Transverse colon (tissue), 4 donors: ENCODE measurements at regions not wholly inside any gene's neighbourhood (a gene's known extent, or its start where the extent isn't known, plus 50 kb on each side); places are given as distances from the start of the nearest gene placed in this dataset.

Source experiments
- CTCF ChIP-seq, 5 experiments: fragments of 200-600 bp in 3 of 5; fragments of 450-650 bp in 2 of 5; sonication (generic) in 3 of 5; IDR thresholded peaks; 1 replicate in 2 of 5; 2 replicates in 3 of 5; pipeline ENCODE4 v1.5.1; 2016 to 2017; ENCODE audit warnings: antibody characterized with exemption in 5 of 5, inconsistent platforms in 3 of 5, mild to moderate bottlenecking in 2 of 5, moderate library complexity in 1 of 5
- EP300 ChIP-seq: sonication (generic); formaldehyde crosslinking; IDR thresholded peaks from one replicate; pipeline ENCODE4 v1.6.1; 2017; ENCODE audit warnings: antibody characterized with exemption, low read depth
- POLR2A ChIP-seq: fragments of 450-650 bp; IDR thresholded peaks from one replicate; pipeline ENCODE4 v1.6.1; 2016; ENCODE audit warnings: antibody characterized with exemption, mild to moderate bottlenecking, moderate library complexity
- POLR2AphosphoS5 ChIP-seq, 3 donors: sonication (generic); formaldehyde crosslinking; IDR thresholded peaks; one replicate each; pipeline ENCODE4 v1.6.1; 2016; ENCODE audit warnings: antibody characterized with exemption in 3 of 3

- TF ChIP-seq POLR2AphosphoS5 (IDR thresholded peaks at IDR 0.05): no peak
- TF ChIP-seq CTCF (IDR thresholded peaks at IDR 0.05): no peak
- TF ChIP-seq POLR2A: no peak
- no peak for TF ChIP-seq EP300
These were observed 261.1 kb upstream of the TRIB2 start for GRCh38 chr2:12455661-12456060.
